SK-N-SH treated with all-trans-retinoic acid at 6 μM for 48 hours (cell line): ENCODE measurements at regions not wholly inside any gene's neighbourhood (a gene's known extent, or its start where the extent isn't known, plus 50 kb on each side); places are given as distances from the start of the nearest gene placed in this dataset.

Experiments
- ZC3H10 ChIP-seq: fragments of 250-450 bp; sonication (Bioruptor Pico); IDR thresholded peaks from 2 replicates; pipeline ENCODE4 v1.5.1; 2021; ENCODE audit warnings: mild to moderate bottlenecking, moderate library complexity
- ZFP30 ChIP-seq: fragments of 450-650 bp; formaldehyde crosslinking; IDR thresholded peaks from 2 replicates; pipeline ENCODE4 v1.5.0; 2022; ENCODE audit warnings: mild to moderate bottlenecking, moderate library complexity
- ZNF70 ChIP-seq: fragments of 450-650 bp; formaldehyde crosslinking; IDR thresholded peaks from 2 replicates; pipeline ENCODE4 v1.5.0; 2020; ENCODE audit warnings: mild to moderate bottlenecking, moderate library complexity
- ZNF8 ChIP-seq: fragments of 450-650 bp; formaldehyde crosslinking; IDR thresholded peaks from 2 replicates; pipeline ENCODE4 v1.5.0; 2020; ENCODE audit warnings: mild to moderate bottlenecking, moderate library complexity
- TF ChIP-seq, protein P1 (sequence below): fragments of 250-450 bp; sonication (Bioruptor Pico); IDR thresholded peaks from 2 replicates; pipeline ENCODE4 v1.5.1; 2020; ENCODE audit warnings: low read depth, mild to moderate bottlenecking, moderate library complexity
- TF ChIP-seq, protein P2 (sequence below): fragments of 250-450 bp; sonication (Bioruptor Pico); IDR thresholded peaks from 2 replicates; pipeline ENCODE4 v1.5.1; 2021; ENCODE audit warnings: mild to moderate bottlenecking, moderate library complexity

DNA sequence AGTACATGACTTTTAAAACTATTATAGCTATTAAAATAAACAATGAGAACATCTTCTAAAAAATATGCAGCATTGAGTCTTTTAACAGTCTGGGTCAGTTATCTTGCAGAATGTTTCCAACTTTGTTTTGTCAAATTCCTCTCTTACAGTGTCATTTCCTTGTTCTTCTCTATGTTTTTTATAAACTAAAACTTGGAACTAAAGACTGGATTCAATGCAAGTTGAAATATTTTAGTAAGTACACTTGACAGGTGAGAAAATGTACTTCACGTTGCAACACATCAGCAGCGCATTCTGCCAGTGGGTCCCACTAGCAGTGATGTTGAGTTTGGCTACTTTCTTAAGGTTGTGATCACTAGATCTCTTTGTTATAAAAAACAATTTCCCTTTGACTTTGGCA is 1407.6 kb upstream of the RAG2 start:
- TF ChIP-seq ZFP30 (CRISPR knock-in tag) (no peak), ZNF70 (no peak), ZNF8 (CRISPR knock-in tag) (no peak), ZC3H10 (CRISPR knock-in tag) (no peak)
- TF ChIP-seq, protein P1, sequence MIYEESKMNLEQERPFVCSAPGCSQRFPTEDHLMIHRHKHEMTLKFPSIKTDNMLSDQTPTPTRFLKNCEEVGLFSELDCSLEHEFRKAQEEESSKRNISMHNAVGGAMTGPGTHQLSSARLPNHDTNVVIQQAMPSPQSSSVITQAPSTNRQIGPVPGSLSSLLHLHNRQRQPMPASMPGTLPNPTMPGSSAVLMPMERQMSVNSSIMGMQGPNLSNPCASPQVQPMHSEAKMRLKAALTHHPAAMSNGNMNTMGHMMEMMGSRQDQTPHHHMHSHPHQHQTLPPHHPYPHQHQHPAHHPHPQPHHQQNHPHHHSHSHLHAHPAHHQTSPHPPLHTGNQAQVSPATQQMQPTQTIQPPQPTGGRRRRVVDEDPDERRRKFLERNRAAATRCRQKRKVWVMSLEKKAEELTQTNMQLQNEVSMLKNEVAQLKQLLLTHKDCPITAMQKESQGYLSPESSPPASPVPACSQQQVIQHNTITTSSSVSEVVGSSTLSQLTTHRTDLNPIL (CRISPR knock-in tag) = no peak
- TF ChIP-seq, protein P2, sequence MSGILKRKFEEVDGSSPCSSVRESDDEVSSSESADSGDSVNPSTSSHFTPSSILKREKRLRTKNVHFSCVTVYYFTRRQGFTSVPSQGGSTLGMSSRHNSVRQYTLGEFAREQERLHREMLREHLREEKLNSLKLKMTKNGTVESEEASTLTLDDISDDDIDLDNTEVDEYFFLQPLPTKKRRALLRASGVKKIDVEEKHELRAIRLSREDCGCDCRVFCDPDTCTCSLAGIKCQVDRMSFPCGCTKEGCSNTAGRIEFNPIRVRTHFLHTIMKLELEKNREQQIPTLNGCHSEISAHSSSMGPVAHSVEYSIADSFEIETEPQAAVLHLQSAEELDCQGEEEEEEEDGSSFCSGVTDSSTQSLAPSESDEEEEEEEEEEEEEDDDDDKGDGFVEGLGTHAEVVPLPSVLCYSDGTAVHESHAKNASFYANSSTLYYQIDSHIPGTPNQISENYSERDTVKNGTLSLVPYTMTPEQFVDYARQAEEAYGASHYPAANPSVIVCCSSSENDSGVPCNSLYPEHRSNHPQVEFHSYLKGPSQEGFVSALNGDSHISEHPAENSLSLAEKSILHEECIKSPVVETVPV (CRISPR knock-in tag) = no peak
